ENCODE measurements at regions not wholly inside any gene's neighbourhood (a gene's known extent, or its start where the extent isn't known, plus 50 kb on each side); places are given as distances from the start of the nearest gene placed in this dataset.

DNA sequence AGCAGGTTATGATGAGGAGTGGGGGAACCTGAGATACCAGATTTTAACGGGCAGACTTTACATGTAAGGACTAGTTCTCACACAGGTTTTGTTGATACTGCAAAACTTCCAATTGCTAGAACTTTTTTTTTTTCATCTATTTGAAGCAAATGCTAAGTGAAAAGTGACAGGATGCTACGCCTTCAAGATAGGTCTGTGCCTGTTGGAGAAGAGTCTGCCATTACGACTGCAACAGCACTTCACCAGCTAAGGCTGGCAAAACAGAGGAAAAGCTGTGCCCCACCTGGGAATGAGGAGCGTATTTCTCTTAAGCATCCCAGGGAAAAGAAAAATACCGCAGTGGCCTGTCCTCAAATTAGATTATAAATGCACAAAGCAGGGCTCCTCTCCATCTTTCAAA is 102.0 kb upstream of the CDH6 start:
- WGBS, 3 donors: 89 to 97% (median 92%) methylated on average over 5 of the region's 5 CpGs
- FAIRE-seq (no peak), DNase-seq (no peak)
- no peak overlapping the region for H3K4me3 ChIP-seq (ENCODE audit: low read depth in 1 of 3, low read length in 3 of 3)
- H3K27me3 ChIP-seq (ENCODE audit: control insufficient read depth in 3 of 3, insufficient read depth in 3 of 3, low read length in 3 of 3): no peaks in the 10 kb centered on the region
- no peak overlapping the region for H3K27ac ChIP-seq (ENCODE audit: low read depth in 1 of 3, low read length in 2 of 3)
- H3K4me1 ChIP-seq (ENCODE audit: control insufficient read depth in 3 of 3, insufficient read depth in 2 of 3, low read depth in 1 of 3, low read length in 2 of 3): no peaks in the 10 kb centered on the region
- no peaks in the 10 kb centered on the region for H3K9me3 ChIP-seq (ENCODE audit: control insufficient read depth in 2 of 2, insufficient read depth in 1 of 2, low read depth in 1 of 2, low read length in 1 of 2)
- no peaks in the 10 kb centered on the region for H3K36me3 ChIP-seq (ENCODE audit: control insufficient read depth in 3 of 3, insufficient read depth in 2 of 3, low read depth in 1 of 3, low read length in 3 of 3)

DNA sequence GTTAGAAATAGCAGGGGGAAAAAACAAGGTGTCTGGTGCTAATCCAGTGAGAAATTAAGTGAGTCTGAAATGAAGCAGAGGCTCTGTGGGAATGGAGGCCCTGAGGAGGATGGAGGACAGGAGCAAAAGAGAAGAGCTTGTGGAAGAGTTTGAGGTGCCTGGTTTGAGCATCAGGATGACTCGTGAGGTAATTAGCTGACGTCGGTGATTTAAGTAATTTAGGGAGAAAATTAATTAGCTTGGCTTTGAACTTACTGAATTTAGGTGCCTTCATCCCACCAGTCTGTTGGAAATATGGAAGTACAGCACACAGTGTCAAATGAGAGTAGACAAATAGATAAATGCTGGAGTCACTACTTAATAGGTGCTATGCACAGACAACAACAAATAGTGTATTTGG is 103.0 kb upstream of the CDH6 start:
- DNase-seq (no peak), FAIRE-seq (no peak)
- no peaks in the 10 kb centered on the region for H3K36me3 ChIP-seq (ENCODE audit: control insufficient read depth in 3 of 3, insufficient read depth in 2 of 3, low read depth in 1 of 3, low read length in 3 of 3)
- H3K4me1 ChIP-seq (ENCODE audit: control insufficient read depth in 3 of 3, insufficient read depth in 2 of 3, low read depth in 1 of 3, low read length in 2 of 3): no peaks in the 10 kb centered on the region
- 91 to 92% (median 91%) methylated on average over 3 of the region's 3 CpGs for WGBS, 3 donors
- no peak overlapping the region for H3K27ac ChIP-seq (ENCODE audit: low read depth in 1 of 3, low read length in 2 of 3)
- no peak overlapping the region for H3K4me3 ChIP-seq (ENCODE audit: low read depth in 1 of 3, low read length in 3 of 3)
- H3K27me3 ChIP-seq (ENCODE audit: control insufficient read depth in 3 of 3, insufficient read depth in 3 of 3, low read length in 3 of 3): no peaks in the 10 kb centered on the region
- H3K9me3 ChIP-seq (ENCODE audit: control insufficient read depth in 2 of 2, insufficient read depth in 1 of 2, low read depth in 1 of 2, low read length in 1 of 2): no peaks in the 10 kb centered on the region

- no peak for DNase-seq
- Histone ChIP-seq H3K4me1 (ENCODE audit: control insufficient read depth in 3 of 3, insufficient read depth in 2 of 3, low read depth in 1 of 3, low read length in 2 of 3) (no peaks in the 10 kb centered on the region), H3K9me3 (ENCODE audit: control insufficient read depth in 2 of 2, insufficient read depth in 1 of 2, low read depth in 1 of 2, low read length in 1 of 2) (no peaks in the 10 kb centered on the region), H3K4me3 (ENCODE audit: low read depth in 1 of 3, low read length in 3 of 3) (no peak overlapping the region), H3K36me3 (ENCODE audit: control insufficient read depth in 3 of 3, insufficient read depth in 2 of 3, low read depth in 1 of 3, low read length in 3 of 3) (no peaks in the 10 kb centered on the region), H3K27me3 (ENCODE audit: control insufficient read depth in 3 of 3, insufficient read depth in 3 of 3, low read length in 3 of 3) (no peaks in the 10 kb centered on the region), H3K27ac (ENCODE audit: low read depth in 1 of 3, low read length in 2 of 3) (no peak overlapping the region)
- 63 to 83% (median 67%) methylated on average over 5 of the region's 5 CpGs for WGBS, 3 donors
- no peak for FAIRE-seq
Observed at GRCh38 chr5:31086839-31087415, 106.6 kb upstream of the CDH6 start.

GRCh38 chr5:31084871-31085270 is 108.6 kb upstream of the CDH6 start:
- 76 to 86% (median 84%) methylated on average over 5 of the region's 5 CpGs for whole genome bisulfite sequencing, 3 donors
- FAIRE-seq (no peak), DNase-seq (no peak)
- Histone ChIP-seq H3K4me1 (ENCODE audit: control insufficient read depth in 3 of 3, insufficient read depth in 2 of 3, low read depth in 1 of 3, low read length in 2 of 3) (no peaks in the 10 kb centered on the region), H3K27me3 (ENCODE audit: control insufficient read depth in 3 of 3, insufficient read depth in 3 of 3, low read length in 3 of 3) (no peaks in the 10 kb centered on the region), H3K9me3 (ENCODE audit: control insufficient read depth in 2 of 2, insufficient read depth in 1 of 2, low read depth in 1 of 2, low read length in 1 of 2) (no peaks in the 10 kb centered on the region), H3K27ac (ENCODE audit: low read depth in 1 of 3, low read length in 2 of 3) (no peak overlapping the region), H3K36me3 (ENCODE audit: control insufficient read depth in 3 of 3, insufficient read depth in 2 of 3, low read depth in 1 of 3, low read length in 3 of 3) (no peaks in the 10 kb centered on the region), H3K4me3 (ENCODE audit: low read depth in 1 of 3, low read length in 3 of 3) (no peak overlapping the region)

DNA sequence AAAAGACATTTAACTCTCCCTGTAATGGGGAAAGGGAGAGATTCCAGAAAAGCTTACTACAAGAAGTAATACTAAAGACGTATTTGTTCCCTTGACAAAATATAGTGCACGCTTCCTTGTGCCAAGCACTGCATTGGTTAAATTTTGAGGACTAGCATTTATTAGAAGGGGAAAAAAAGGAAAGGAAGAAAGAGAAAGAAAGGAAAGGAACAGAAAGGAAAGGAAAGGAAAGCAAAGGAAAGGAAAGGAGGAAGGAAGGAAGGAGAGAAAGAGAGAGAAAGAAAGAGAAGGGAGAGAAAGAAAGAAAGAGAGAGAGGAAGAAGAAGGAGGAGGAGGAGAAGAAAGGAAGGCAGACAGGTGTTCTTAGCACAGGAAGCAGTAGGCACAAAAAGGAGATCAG is 110.1 kb upstream of the CDH6 start:
- no peak overlapping the region for H3K4me3 ChIP-seq (ENCODE audit: low read depth in 1 of 3, low read length in 3 of 3)
- H3K27ac ChIP-seq (ENCODE audit: low read depth in 1 of 3, low read length in 2 of 3): no peak overlapping the region
- DNase-seq: no peak
- no peaks in the 10 kb centered on the region for H3K9me3 ChIP-seq (ENCODE audit: control insufficient read depth in 2 of 2, insufficient read depth in 1 of 2, low read depth in 1 of 2, low read length in 1 of 2)
- H3K27me3 ChIP-seq (ENCODE audit: control insufficient read depth in 3 of 3, insufficient read depth in 3 of 3, low read length in 3 of 3): no peaks in the 10 kb centered on the region
- no peaks in the 10 kb centered on the region for H3K4me1 ChIP-seq (ENCODE audit: control insufficient read depth in 3 of 3, insufficient read depth in 2 of 3, low read depth in 1 of 3, low read length in 2 of 3)
- 92 to 94% (median 92%) methylated on average over 2 of the region's 2 CpGs for WGBS, 3 donors
- no peaks in the 10 kb centered on the region for H3K36me3 ChIP-seq (ENCODE audit: control insufficient read depth in 3 of 3, insufficient read depth in 2 of 3, low read depth in 1 of 3, low read length in 3 of 3)
- no peak for FAIRE-seq

GRCh38 chr5:31079668-31080067 is 113.8 kb upstream of the CDH6 start:
- Histone ChIP-seq H3K36me3 (ENCODE audit: control insufficient read depth in 3 of 3, insufficient read depth in 2 of 3, low read depth in 1 of 3, low read length in 3 of 3) (no peaks in the 10 kb centered on the region), H3K4me3 (ENCODE audit: low read depth in 1 of 3, low read length in 3 of 3) (no peak overlapping the region), H3K4me1 (ENCODE audit: control insufficient read depth in 3 of 3, insufficient read depth in 2 of 3, low read depth in 1 of 3, low read length in 2 of 3) (no peaks in the 10 kb centered on the region), H3K27ac (ENCODE audit: low read depth in 1 of 3, low read length in 2 of 3) (no peak overlapping the region), H3K9me3 (ENCODE audit: control insufficient read depth in 2 of 2, insufficient read depth in 1 of 2, low read depth in 1 of 2, low read length in 1 of 2) (peaks cover 0 to 5% of the 10 kb centered on the region in 2 donors), H3K27me3 (ENCODE audit: control insufficient read depth in 3 of 3, insufficient read depth in 3 of 3, low read length in 3 of 3) (no peaks in the 10 kb centered on the region)
- no peak for DNase-seq
- 85 to 94% (median 93%) methylated on average over 2 of the region's 2 CpGs for WGBS, 3 donors
- FAIRE-seq: no peak

DNA sequence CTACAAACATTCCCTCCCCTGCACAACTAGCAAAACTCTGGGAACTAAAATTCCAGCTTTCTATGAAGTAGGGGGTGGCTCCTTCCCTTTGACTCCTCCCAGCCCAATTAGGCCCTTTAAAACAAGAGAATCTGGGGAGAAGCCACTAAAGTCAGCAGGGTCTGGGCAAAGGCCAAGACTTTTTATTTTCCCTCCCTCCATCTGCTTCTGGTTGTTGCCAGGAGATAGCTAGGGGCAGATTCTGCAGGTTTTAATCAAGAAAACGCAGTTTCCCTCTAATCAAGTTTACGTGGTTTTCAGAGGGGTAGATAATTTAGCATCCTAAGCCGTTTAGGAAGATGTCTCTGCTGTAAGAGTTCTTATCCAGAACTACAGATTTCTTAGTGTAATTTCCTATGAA is 114.5 kb upstream of the CDH6 start:
- FAIRE-seq (no peak), DNase-seq (no peak)
- Histone ChIP-seq H3K9me3 (ENCODE audit: control insufficient read depth in 2 of 2, insufficient read depth in 1 of 2, low read depth in 1 of 2, low read length in 1 of 2) (peaks cover 0 to 10% of the 10 kb centered on the region in 2 donors), H3K27me3 (ENCODE audit: control insufficient read depth in 3 of 3, insufficient read depth in 3 of 3, low read length in 3 of 3) (no peaks in the 10 kb centered on the region), H3K36me3 (ENCODE audit: control insufficient read depth in 3 of 3, insufficient read depth in 2 of 3, low read depth in 1 of 3, low read length in 3 of 3) (no peaks in the 10 kb centered on the region), H3K27ac (ENCODE audit: low read depth in 1 of 3, low read length in 2 of 3) (no peak overlapping the region), H3K4me1 (ENCODE audit: control insufficient read depth in 3 of 3, insufficient read depth in 2 of 3, low read depth in 1 of 3, low read length in 2 of 3) (no peaks in the 10 kb centered on the region), H3K4me3 (ENCODE audit: low read depth in 1 of 3, low read length in 3 of 3) (no peak overlapping the region)
- WGBS, 3 donors: 64 to 70% (median 66%) methylated on average over 3 of the region's 3 CpGs

DNA sequence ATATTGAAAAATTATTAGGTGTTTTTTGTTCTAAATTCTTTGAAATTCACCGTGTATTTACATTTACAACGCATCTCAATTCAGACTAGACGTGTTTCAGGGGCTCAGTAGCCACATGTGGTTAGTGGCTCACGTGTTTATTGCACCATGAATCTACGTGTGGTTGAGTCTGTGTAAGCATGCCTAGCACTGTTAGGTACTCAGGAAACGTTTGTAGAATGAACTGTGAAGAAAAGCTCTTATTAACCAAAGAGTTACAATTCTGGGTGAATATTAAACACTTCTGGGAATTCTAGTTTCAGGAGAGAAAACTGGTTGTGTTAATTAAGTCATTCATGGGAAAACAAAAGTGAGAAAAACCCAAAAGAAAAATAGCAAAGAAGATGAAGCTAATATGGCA is 117.5 kb upstream of the CDH6 start:
- no peak overlapping the region for H3K4me3 ChIP-seq (ENCODE audit: low read depth in 1 of 3, low read length in 3 of 3)

DNA sequence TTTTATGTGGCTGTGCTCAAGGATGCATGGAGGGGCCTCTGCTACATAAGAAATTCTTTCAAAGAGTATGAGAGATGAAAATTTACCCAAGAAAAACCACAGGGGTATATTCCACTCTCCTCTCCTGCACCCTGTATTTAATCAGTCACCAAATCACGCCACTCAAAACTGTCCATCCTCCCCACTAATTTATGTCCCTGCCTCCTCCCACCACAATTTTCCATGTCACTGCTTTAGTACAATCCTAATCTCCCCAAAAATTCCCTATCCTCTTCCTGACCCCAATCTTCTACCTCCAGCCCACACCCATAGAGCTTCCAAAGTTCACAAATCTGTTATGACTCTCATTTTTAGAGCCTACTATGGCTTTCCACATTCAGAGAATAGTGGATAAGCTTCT is 125.2 kb upstream of the CDH6 start:
- no peaks in the 10 kb centered on the region for H3K27me3 ChIP-seq (ENCODE audit: control insufficient read depth in 3 of 3, insufficient read depth in 3 of 3, low read length in 3 of 3)
- no peak overlapping the region for H3K27ac ChIP-seq (ENCODE audit: low read depth in 1 of 3, low read length in 2 of 3)
- FAIRE-seq (no peak), DNase-seq (no peak)
- H3K4me3 ChIP-seq (ENCODE audit: low read depth in 1 of 3, low read length in 3 of 3): no peak overlapping the region
- no peaks in the 10 kb centered on the region for H3K36me3 ChIP-seq (ENCODE audit: control insufficient read depth in 3 of 3, insufficient read depth in 2 of 3, low read depth in 1 of 3, low read length in 3 of 3)
- 29 to 82% (median 71%) methylated on average over 1 of the region's 1 CpG for WGBS, 3 donors
- H3K9me3 ChIP-seq (ENCODE audit: control insufficient read depth in 2 of 2, insufficient read depth in 1 of 2, low read depth in 1 of 2, low read length in 1 of 2): no peaks in the 10 kb centered on the region
- H3K4me1 ChIP-seq (ENCODE audit: control insufficient read depth in 3 of 3, insufficient read depth in 2 of 3, low read depth in 1 of 3, low read length in 2 of 3): no peaks in the 10 kb centered on the region

More for the DNA sequence above, 117.5 kb upstream of the CDH6 start:
- Histone ChIP-seq H3K27ac (ENCODE audit: low read depth in 1 of 3, low read length in 2 of 3) (no peak overlapping the region), H3K36me3 (ENCODE audit: control insufficient read depth in 3 of 3, insufficient read depth in 2 of 3, low read depth in 1 of 3, low read length in 3 of 3) (no peaks in the 10 kb centered on the region), H3K4me1 (ENCODE audit: control insufficient read depth in 3 of 3, insufficient read depth in 2 of 3, low read depth in 1 of 3, low read length in 2 of 3) (no peaks in the 10 kb centered on the region), H3K27me3 (ENCODE audit: control insufficient read depth in 3 of 3, insufficient read depth in 3 of 3, low read length in 3 of 3) (no peaks in the 10 kb centered on the region), H3K9me3 (ENCODE audit: control insufficient read depth in 2 of 2, insufficient read depth in 1 of 2, low read depth in 1 of 2, low read length in 1 of 2) (peaks cover 0 to 12% of the 10 kb centered on the region in 2 donors)
- FAIRE-seq (no peak), DNase-seq (no peak)
- WGBS, 3 donors: 72 to 80% (median 77%) methylated on average over 6 of the region's 6 CpGs

All from small intestine (tissue), 7 donors.